ENCODE measurements at regions not wholly inside any gene's neighbourhood (a gene's known extent, or its start where the extent isn't known, plus 50 kb on each side); places are given as distances from the start of the nearest gene placed in this dataset.

- Histone ChIP-seq H3F3A (ENCODE audit: insufficient read depth) (no peaks in the 10 kb centered on the region), H3K9me2 (replicated peaks; ENCODE audit: insufficient read depth, low read length) (no peaks in the 10 kb centered on the region; the same call in 1 of the 2 replicates), H4K20me1 (ENCODE audit: low read depth, low read length) (no peaks in the 10 kb centered on the region), H3K9me3 (ENCODE audit: insufficient read depth, low read length) (no peaks in the 10 kb centered on the region), H3K27me3 (ENCODE audit: low read length) (no peaks in the 10 kb centered on the region), H3K79me2 (ENCODE audit: insufficient read depth, low read length) (no peaks in the 10 kb centered on the region), H3K4me3 (ENCODE audit: insufficient read depth, low read length, poor library complexity, severe bottlenecking) (no peak overlapping the region), H3K36me3 (ENCODE audit: low read length) (no peaks in the 10 kb centered on the region), H2AFZ (ENCODE audit: low read depth, low read length, severe bottlenecking) (no peak overlapping the region), H3K27ac (ENCODE audit: low read depth, low read length) (no peak overlapping the region), H3K9ac (ENCODE audit: low read length) (no peak overlapping the region), H3K4me2 (ENCODE audit: low read depth, low read length, poor library complexity, severe bottlenecking) (no peak overlapping the region)
- TF ChIP-seq CTCF (IDR thresholded peaks at IDR 0.05; ENCODE audit: insufficient read depth, low read length, poor library complexity, severe bottlenecking) (no peak), EZH2phosphoT487 (conservative IDR thresholded peaks at IDR 0.05; ENCODE audit: low read length) (no peak)
Observed at GRCh38 chr2:156903335-156903734, 354.2 kb upstream of the GALNT5 start.

- Histone ChIP-seq H3K4me3 (ENCODE audit: insufficient read depth, low read length, poor library complexity, severe bottlenecking) (no peak overlapping the region), H4K20me1 (ENCODE audit: low read depth, low read length) (no peaks in the 10 kb centered on the region), H3K9ac (ENCODE audit: low read length) (no peak overlapping the region), H3F3A (ENCODE audit: insufficient read depth) (no peaks in the 10 kb centered on the region), H2AFZ (ENCODE audit: low read depth, low read length, severe bottlenecking) (no peak overlapping the region), H3K36me3 (ENCODE audit: low read length) (no peaks in the 10 kb centered on the region), H3K9me3 (ENCODE audit: insufficient read depth, low read length) (no peaks in the 10 kb centered on the region), H3K27me3 (ENCODE audit: low read length) (no peaks in the 10 kb centered on the region), H3K27ac (ENCODE audit: low read depth, low read length) (no peak overlapping the region), H3K79me2 (ENCODE audit: insufficient read depth, low read length) (no peaks in the 10 kb centered on the region), H3K4me2 (ENCODE audit: low read depth, low read length, poor library complexity, severe bottlenecking) (no peak overlapping the region), H3K9me2 (replicated peaks; ENCODE audit: insufficient read depth, low read length) (no peaks in the 10 kb centered on the region)
- TF ChIP-seq EZH2phosphoT487 (conservative IDR thresholded peaks at IDR 0.05; ENCODE audit: low read length) (no peak), CTCF (IDR thresholded peaks at IDR 0.05; ENCODE audit: insufficient read depth, low read length, poor library complexity, severe bottlenecking) (no peak)
Observed at GRCh38 chr2:156907806-156908205, 349.7 kb upstream of the GALNT5 start.

- Histone ChIP-seq H2AFZ (ENCODE audit: low read depth, low read length, severe bottlenecking) (no peak overlapping the region), H3K4me3 (ENCODE audit: insufficient read depth, low read length, poor library complexity, severe bottlenecking) (no peak overlapping the region), H3K9me2 (replicated peaks; ENCODE audit: insufficient read depth, low read length) (no peaks in the 10 kb centered on the region), H3K9me3 (ENCODE audit: insufficient read depth, low read length) (no peaks in the 10 kb centered on the region), H4K20me1 (ENCODE audit: low read depth, low read length) (no peaks in the 10 kb centered on the region), H3K36me3 (ENCODE audit: low read length) (no peaks in the 10 kb centered on the region), H3F3A (ENCODE audit: insufficient read depth) (no peaks in the 10 kb centered on the region), H3K79me2 (ENCODE audit: insufficient read depth, low read length) (no peaks in the 10 kb centered on the region), H3K9ac (ENCODE audit: low read length) (no peak overlapping the region), H3K27ac (ENCODE audit: low read depth, low read length) (no peak overlapping the region), H3K27me3 (ENCODE audit: low read length) (no peaks in the 10 kb centered on the region), H3K4me2 (ENCODE audit: low read depth, low read length, poor library complexity, severe bottlenecking) (no peak overlapping the region)
- no peak for TF ChIP-seq EZH2phosphoT487 (conservative IDR thresholded peaks at IDR 0.05; ENCODE audit: low read length)
- TF ChIP-seq CTCF (IDR thresholded peaks at IDR 0.05; ENCODE audit: insufficient read depth, low read length, poor library complexity, severe bottlenecking) = no peak
Observed at GRCh38 chr2:156908825-156909224, 348.7 kb upstream of the GALNT5 start.

Data from SU-DHL-6 (cell line).